H1 (cell line): ENCODE measurements at regions not wholly inside any gene's neighbourhood (a gene's known extent, or its start where the extent isn't known, plus 50 kb on each side); places are given as distances from the start of the nearest gene placed in this dataset.

Experiments used
- CTCF ChIA-PET: fragments of 300-600 bp; sonication (Branson Sonifier 250); formaldehyde crosslinking; loops from one replicate; lab custom pipeline; 2021; ENCODE audit not compliant: partially characterized antibody; lab: Charles Lee
- POLR2A ChIA-PET: fragments of 300-600 bp; sonication (Branson Sonifier 250); formaldehyde crosslinking; loops from one replicate; lab custom pipeline; 2021; ENCODE audit warnings: inconsistent platforms; ENCODE audit not compliant: partially characterized antibody; lab: Charles Lee
- DNase-seq, 2 experiments: peaks; one replicate each; pipeline versions ENCODE4 v3.0.0 to v3.0.0-alpha.2; 2010 to 2022; ENCODE audit warnings: low spot score in 2 of 2, low read depth in 1 of 2, mixed read lengths in 1 of 2
- FAIRE-seq: peaks from 2 replicates; lab custom pipeline; 2011; peaks lifted over from hg19 to GRCh38; lab: Jason Lieb, UNC
- H2AFZ ChIP-seq: 2 replicates; pipeline ENCODE4 v1.8.1; 2012; ENCODE audit warnings: low read length, inconsistent platforms
- H2AK5ac ChIP-seq: 2 replicates; pipeline ENCODE4 v1.6.1; 2013; ENCODE audit warnings: low read depth, low read length
- H2BK120ac ChIP-seq: replicated peaks from 2 replicates; pipeline ENCODE3; 2013; ENCODE audit warnings: low read depth, low read length, inconsistent platforms
- H2BK12ac ChIP-seq: 2 replicates; pipeline ENCODE4 v1.6.1; 2013; ENCODE audit warnings: low read depth, low read length
- H2BK15ac ChIP-seq: 2 replicates; pipeline ENCODE4 v1.6.1; 2013; ENCODE audit warnings: low read length
- H2BK20ac ChIP-seq: 2 replicates; pipeline ENCODE4 v1.6.1; 2013; ENCODE audit warnings: low read length
- H2BK5ac ChIP-seq: 2 replicates; pipeline ENCODE4 v1.6.1; 2013; ENCODE audit warnings: low read depth, low read length
- H3K14ac ChIP-seq: 2 replicates; pipeline ENCODE4 v1.6.1; 2013; ENCODE audit warnings: inconsistent platforms; ENCODE audit not compliant: insufficient read length
- H3K18ac ChIP-seq: 2 replicates; pipeline ENCODE4 v1.6.1; 2013; ENCODE audit warnings: low read length; ENCODE audit errors: extremely low read depth
- H3K23ac ChIP-seq: 2 replicates; pipeline ENCODE4 v1.6.1; 2013; ENCODE audit warnings: inconsistent platforms; ENCODE audit not compliant: insufficient read length
- H3K23me2 ChIP-seq: 2 replicates; pipeline ENCODE4 v1.6.1; 2013; ENCODE audit warnings: low read depth, low read length
- H3K27ac ChIP-seq: 2 replicates; pipeline ENCODE4 v1.6.1; 2011; ENCODE audit warnings: low read depth, low read length, inconsistent platforms
- H3K27me3 ChIP-seq, 4 experiments: replicated peaks in 1 of 4; 1 replicate in 1 of 4; 2 replicates in 3 of 4; pipeline versions ENCODE4 v1.6.1 to v1.8.1; 2011 to 2013; ENCODE audit warnings: low read length in 3 of 4, mild to moderate bottlenecking in 3 of 4, inconsistent platforms in 2 of 4, mixed read lengths in 2 of 4, moderate library complexity in 1 of 4; ENCODE audit not compliant: control insufficient read depth in 3 of 4, insufficient read depth in 3 of 4; ENCODE audit errors: extremely low read depth in 1 of 4
- H3K36me3 ChIP-seq, 4 experiments: 2 replicates each; pipeline versions ENCODE4 v1.6.1 to v1.8.1; 2011 to 2013; ENCODE audit warnings: mild to moderate bottlenecking in 4 of 4, low read length in 3 of 4, moderate library complexity in 2 of 4, control low read depth in 1 of 4, inconsistent platforms in 1 of 4; ENCODE audit not compliant: insufficient read depth in 4 of 4, control insufficient read depth in 2 of 4
- H3K4ac ChIP-seq: replicated peaks from 2 replicates; pipeline ENCODE3; 2013; ENCODE audit warnings: low read length, low read depth, mixed read lengths, inconsistent platforms; ENCODE audit not compliant: insufficient read length
- H3K4me1 ChIP-seq, 4 experiments: replicated peaks in 1 of 4; 1 replicate in 1 of 4; 2 replicates in 3 of 4; pipeline versions ENCODE4 v1.6.1 to v1.8.1; 2011 to 2013; ENCODE audit warnings: low read length in 3 of 4, inconsistent platforms in 2 of 4, mixed read lengths in 1 of 4; ENCODE audit not compliant: insufficient read depth in 4 of 4, control insufficient read depth in 3 of 4
- H3K4me2 ChIP-seq, 2 experiments: 2 replicates each; pipeline versions ENCODE4 v1.6.1 to v1.8.1; 2011 to 2013; ENCODE audit warnings: low read depth in 2 of 2, low read length in 2 of 2, control low read depth in 1 of 2, inconsistent platforms in 1 of 2, mild to moderate bottlenecking in 1 of 2; ENCODE audit not compliant: insufficient read depth in 1 of 2
- H3K4me3 ChIP-seq, 4 experiments: fragments of 200-600, 300-600 bp in 1 of 4; sonication (generic), shearing (Covaris generic), sonication (Bioruptor Twin) in 1 of 4; 2 replicates each; pipeline versions ENCODE4 v1.5.1 to v1.8.1; 2011 to 2016; ENCODE audit warnings: low read length in 4 of 4, low read depth in 3 of 4, control low read depth in 2 of 4, inconsistent platforms in 2 of 4, mild to moderate bottlenecking in 2 of 4, mixed read lengths in 1 of 4, moderate library complexity in 1 of 4; ENCODE audit not compliant: insufficient read depth in 2 of 4; ENCODE audit errors: extremely low read depth in 1 of 4
- H3K56ac ChIP-seq: replicated peaks from 2 replicates; pipeline ENCODE3; 2013; ENCODE audit warnings: low read depth, mild to moderate bottlenecking, mixed read lengths, low read length, inconsistent platforms; ENCODE audit not compliant: insufficient read length
- H3K79me1 ChIP-seq: 2 replicates; pipeline ENCODE4 v1.6.1; 2013; ENCODE audit warnings: low read depth, low read length, control low read depth
- H3K79me2 ChIP-seq, 2 experiments: 2 replicates each; pipeline versions ENCODE4 v1.6.1 to v1.8.1; 2012 to 2013; ENCODE audit warnings: low read length in 2 of 2, mild to moderate bottlenecking in 2 of 2, inconsistent platforms in 1 of 2; ENCODE audit not compliant: insufficient read depth in 2 of 2, control insufficient read depth in 1 of 2
- H3K9ac ChIP-seq, 4 experiments: replicated peaks in 1 of 4; 1 replicate in 1 of 4; 2 replicates in 3 of 4; pipeline versions ENCODE4 v1.6.1 to v1.8.1; 2011 to 2013; ENCODE audit warnings: low read depth in 3 of 4, low read length in 3 of 4, control low read depth in 2 of 4, mild to moderate bottlenecking in 2 of 4, moderate library complexity in 2 of 4, inconsistent platforms in 1 of 4; ENCODE audit errors: extremely low read depth in 1 of 4
- H3K9me3 ChIP-seq, 2 experiments: 2 replicates each; pipeline versions ENCODE4 v1.6.1 to v1.8.1; 2012 to 2013; ENCODE audit warnings: mild to moderate bottlenecking in 2 of 2, moderate library complexity in 2 of 2, control low read depth in 1 of 2, inconsistent platforms in 1 of 2, low read depth in 1 of 2, low read length in 1 of 2, mixed read lengths in 1 of 2; ENCODE audit not compliant: insufficient read depth in 2 of 2
- H4K20me1 ChIP-seq, 2 experiments: replicated peaks in 1 of 2; 2 replicates each; pipeline versions ENCODE3 to v1.8.1; 2011 to 2013; ENCODE audit warnings: inconsistent platforms in 2 of 2, low read length in 2 of 2, mild to moderate bottlenecking in 1 of 2; ENCODE audit not compliant: insufficient read depth in 2 of 2, control insufficient read depth in 1 of 2
- H4K5ac ChIP-seq: 2 replicates; pipeline ENCODE4 v1.6.1; 2013; ENCODE audit warnings: low read length, low read depth, mixed read lengths, inconsistent platforms; ENCODE audit not compliant: insufficient read length
- H4K8ac ChIP-seq: 2 replicates; pipeline ENCODE4 v1.8.0; 2013; ENCODE audit warnings: mild to moderate bottlenecking, moderate library complexity, low read length, inconsistent platforms; ENCODE audit not compliant: insufficient read depth; ENCODE audit errors: extremely low read depth
- H4K91ac ChIP-seq: replicated peaks from 2 replicates; pipeline ENCODE3; 2013; ENCODE audit warnings: low read length, mixed read lengths, inconsistent platforms; ENCODE audit not compliant: insufficient read length
- BRCA1 ChIP-seq: IDR thresholded peaks from 2 replicates; pipeline ENCODE4 v1.6.1; 2012; ENCODE audit warnings: low read depth, low read length, improper control_type of control experiment
- JUN ChIP-seq: IDR thresholded peaks from 2 replicates; pipeline ENCODE4 v1.6.1; 2011; ENCODE audit warnings: low read depth, mild to moderate bottlenecking, improper control_type of control experiment, low read length
- KDM1A ChIP-seq: fragments of 200-600, 300-600 bp; sonication (generic); IDR thresholded peaks from 2 replicates; pipeline ENCODE4 v1.7.1; 2016; ENCODE audit warnings: mild to moderate bottlenecking, low read length, borderline replicate concordance
- NANOG ChIP-seq: IDR thresholded peaks from 2 replicates; pipeline ENCODE4 v1.6.1; 2011; ENCODE audit warnings: low read length, low read depth, mild to moderate bottlenecking, inconsistent platforms; ENCODE audit not compliant: insufficient read depth, poor library complexity, severe bottlenecking
- NRF1 ChIP-seq: IDR thresholded peaks from 2 replicates; pipeline ENCODE4 v1.6.1; 2011; ENCODE audit warnings: mild to moderate bottlenecking, low read depth, low read length, improper control_type of control experiment
- RAD21 ChIP-seq, 2 experiments: IDR thresholded peaks in 1 of 2; conservative IDR thresholded peaks in 1 of 2; 2 replicates each; pipeline ENCODE4 v1.6.1; 2011; ENCODE audit warnings: low read depth in 2 of 2, low read length in 2 of 2, improper control_type of control experiment in 1 of 2, inconsistent platforms in 1 of 2, mild to moderate bottlenecking in 1 of 2, moderate library complexity in 1 of 2
- RFX5 ChIP-seq: IDR thresholded peaks from 2 replicates; pipeline ENCODE4 v1.6.1; 2011; ENCODE audit warnings: low read depth, low read length, improper control_type of control experiment, borderline replicate concordance
- SP4 ChIP-seq: IDR thresholded peaks from 2 replicates; pipeline ENCODE4 v1.6.1; 2012; ENCODE audit warnings: low read length, inconsistent platforms
- TAF7 ChIP-seq: optimal IDR thresholded peaks from 2 replicates; pipeline ENCODE3; 2011; ENCODE audit warnings: low read depth, mild to moderate bottlenecking, inconsistent platforms, low read length, moderate library complexity, borderline replicate concordance
- USF2 ChIP-seq: IDR thresholded peaks from 2 replicates; pipeline ENCODE4 v1.6.1; 2011; ENCODE audit warnings: low read length, improper control_type of control experiment
- YY1 ChIP-seq: IDR thresholded peaks from 2 replicates; pipeline ENCODE4 v1.6.1; 2011; ENCODE audit warnings: low read depth, mild to moderate bottlenecking, low read length
- WGBS, 2 experiments: shearing (Covaris generic) in 1 of 2; methylation state at CpG; one replicate each; pipeline versions ENCODE4 v1.1.6 to v1.1.7; 2013 to 2015; ENCODE audit warnings: low lambda C conversion rate in 2 of 2, mixed read lengths in 2 of 2, inconsistent platforms in 1 of 2, low coverage in 1 of 2, missing lambda C conversion rate in 1 of 2; ENCODE audit not compliant: insufficient replicate concordance in 2 of 2, insufficient coverage in 1 of 2, insufficient read length in 1 of 2; ENCODE audit errors: extremely low coverage in 1 of 2, missing lambda C conversion rate in 1 of 2; 5-methylcytosine and 5-hydroxymethylcytosine counted together
- TF ChIP-seq, protein P1 (sequence below): IDR thresholded peaks from 2 replicates; pipeline ENCODE4 v1.6.1; 2012; ENCODE audit warnings: inconsistent platforms

DNA sequence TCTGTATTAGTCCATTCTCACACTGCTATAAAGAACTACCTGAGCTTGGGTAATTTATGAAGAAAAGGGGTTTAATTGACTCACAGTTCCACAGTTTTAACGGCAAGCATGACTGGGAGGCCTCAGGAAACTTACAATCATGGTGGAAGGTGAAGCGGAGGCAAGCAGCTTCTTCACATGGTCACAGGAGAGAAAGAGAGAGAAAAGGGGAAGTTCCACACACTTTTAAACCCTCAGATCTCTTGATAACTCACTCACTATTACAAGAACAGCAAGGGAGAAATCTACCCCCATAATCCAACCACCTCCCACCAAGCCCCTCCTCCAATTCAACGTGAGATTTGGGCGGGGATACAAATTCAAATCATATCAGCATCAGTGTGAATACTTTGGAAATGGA is 133.4 kb upstream of the SLC30A5 start:
- FAIRE-seq, result no peak
- 84% methylated on average over 4 of the region's 4 CpGs; no CpG with 5 or more reads in 1 of the 2 experiments for WGBS, 2 experiments
- Histone ChIP-seq H2AFZ (no peak overlapping the region; the same call in 1 of the 2 replicates), H3K27ac (no peak overlapping the region), H3K14ac (no peak overlapping the region), H2BK5ac (no peak overlapping the region), H3K79me2 (0 out of 4 replicates have a peak, but pooled peaks cover 0 to 3% of the 10 kb centered on the region in 2 experiments), H3K4ac (no peak overlapping the region), H4K5ac (no peak overlapping the region), H4K91ac (no peak overlapping the region), H2BK15ac (no peak overlapping the region), H2BK20ac (no peak overlapping the region), H3K79me1 (no peaks in the 10 kb centered on the region), H2AK5ac (no peak overlapping the region), H4K20me1 (peaks cover 0 to 8% of the 10 kb centered on the region in 2 experiments), H4K8ac (no peak overlapping the region), H2BK12ac (no peak overlapping the region), H3K4me2 (no peak overlapping the region), H3K4me1 (peaks cover 0 to 3% (median 0%) of the 10 kb centered on the region in 4 experiments; a peak in 1 of 7 replicates), H3K9me3 (peaks cover 0 to 8% of the 10 kb centered on the region in 2 experiments; a peak in 2 of 4 replicates), H3K4me3 (no peak overlapping the region), H3K23me2 (peaks cover 12% of the 10 kb centered on the region; the same call in 1 of the 2 replicates), H2BK120ac (no peak overlapping the region), H3K36me3 (no peaks in the 10 kb centered on the region; a peak in 1 of 8 replicates), H3K56ac (no peak overlapping the region), H3K9ac (no peak overlapping the region), H3K27me3 (no peaks in the 10 kb centered on the region), H3K23ac (no peak overlapping the region), H3K18ac (no peak overlapping the region)
- ChIA-PET POLR2A (no interaction called here), CTCF (interaction anchor here (1.1 kb wide), 1 partner anchor 674 kb away, joined by 4 read pairs; no protein-coding TSS in a partner anchor)
- DNase-seq, result no peak
- TF ChIP-seq KDM1A (no peak), JUN (no peak), NRF1 (no peak), RFX5 (no peak), USF2 (no peak), SP4 (no peak), TAF7 (no peak), RAD21 (IDR thresholded peaks at IDR 0.05 in 1 of 2, conservative IDR thresholded peaks at IDR 0.05 in 1 of 2; ENCODE audit: low read depth in 2 of 2, low read length in 2 of 2) (no peak), NANOG (no peak), BRCA1 (no peak), YY1 (no peak)
- TF ChIP-seq, protein P1, sequence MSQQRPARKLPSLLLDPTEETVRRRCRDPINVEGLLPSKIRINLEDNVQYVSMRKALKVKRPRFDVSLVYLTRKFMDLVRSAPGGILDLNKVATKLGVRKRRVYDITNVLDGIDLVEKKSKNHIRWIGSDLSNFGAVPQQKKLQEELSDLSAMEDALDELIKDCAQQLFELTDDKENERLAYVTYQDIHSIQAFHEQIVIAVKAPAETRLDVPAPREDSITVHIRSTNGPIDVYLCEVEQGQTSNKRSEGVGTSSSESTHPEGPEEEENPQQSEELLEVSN, result no peak
